ENCODE measurements at regions not wholly inside any gene's neighbourhood (a gene's known extent, or its start where the extent isn't known, plus 50 kb on each side); places are given as distances from the start of the nearest gene placed in this dataset.
"Not testable (repeated sequence)": the region's sequence is repeated elsewhere in the genome, so short reads cannot be mapped to it uniquely, and the experiment has no call there.

- TF ChIP-seq CTCF (IDR thresholded peaks at IDR 0.05; ENCODE audit: low read depth, low read length); POLR2A (IDR thresholded peaks at IDR 0.05; ENCODE audit: extremely low read depth, insufficient read length); MAX (IDR thresholded peaks at IDR 0.05; ENCODE audit: low read depth, low read length): not testable (repeated sequence)
These were observed 887.3 kb downstream of the TUBA3C start for GRCh38 chr13:18294311-18294710.
